Kidney capillary endothelial cell (primary cell): ENCODE measurements at regions not wholly inside any gene's neighbourhood (a gene's known extent, or its start where the extent isn't known, plus 50 kb on each side); places are given as distances from the start of the nearest gene placed in this dataset.
A peak's percentile ranks its signal among the peaks of the same experiment; 100 is the strongest.

Experiments
- DNase-seq: peaks from one replicate; pipeline ENCODE4 v3.0.0-alpha.2; 2018; ENCODE audit warnings: low spot score

- no peak for DNase-seq
These were observed 515.2 kb upstream of the SULF2 start for GRCh38 chr20:48300529-48300928.

GRCh38 chr20:48298851-48299484, 513.7 kb upstream of the SULF2 start:
- peak; percentile 82 for DNase-seq

GRCh38 chr20:48298433-48298832, 513.2 kb upstream of the SULF2 start:
- DNase-seq, result no peak

GRCh38 chr20:48295966-48296421, 510.7 kb upstream of the SULF2 start:
- peak; percentile 41 for DNase-seq

GRCh38 chr20:48295445-48295903, 510.2 kb upstream of the SULF2 start:
- DNase-seq, result peak; percentile 97

GRCh38 chr20:48294942-48295341, 509.7 kb upstream of the SULF2 start:
- no peak for DNase-seq

GRCh38 chr20:48294196-48294595, 508.9 kb upstream of the SULF2 start:
- peak; percentile 63 for DNase-seq

GRCh38 chr20:48293671-48294070, 508.4 kb upstream of the SULF2 start:
- no peak for DNase-seq

- no peak for DNase-seq
These were observed 507.5 kb upstream of the SULF2 start for GRCh38 chr20:48292806-48293205.

GRCh38 chr20:48291896-48292295, 506.6 kb upstream of the SULF2 start:
- DNase-seq, result no peak

- DNase-seq, result no peak
These were observed 503.7 kb upstream of the SULF2 start for GRCh38 chr20:48288930-48289507.

- no peak for DNase-seq
These were observed 502.4 kb upstream of the SULF2 start for GRCh38 chr20:48287552-48288170.

- DNase-seq, result no peak
These were observed 501.8 kb upstream of the SULF2 start for GRCh38 chr20:48287021-48287494.

- no peak for DNase-seq
These were observed 501.3 kb upstream of the SULF2 start for GRCh38 chr20:48286601-48287000.

- no peak for DNase-seq
These were observed 500.4 kb upstream of the SULF2 start for GRCh38 chr20:48285656-48286055.

GRCh38 chr20:48284837-48285236, 499.6 kb upstream of the SULF2 start:
- DNase-seq, result no peak

GRCh38 chr20:48284315-48284714, 499.0 kb upstream of the SULF2 start:
- no peak for DNase-seq

- DNase-seq, result peak; percentile 91
These were observed 498.3 kb upstream of the SULF2 start for GRCh38 chr20:48283470-48284110.

- DNase-seq, result no peak
These were observed 497.4 kb upstream of the SULF2 start for GRCh38 chr20:48282591-48283228.

- no peak for DNase-seq
These were observed 496.2 kb upstream of the SULF2 start for GRCh38 chr20:48281501-48281900.

- peak; percentile 88 for DNase-seq
These were observed 493.7 kb upstream of the SULF2 start for GRCh38 chr20:48278961-48279481.

- DNase-seq, result no peak
These were observed 492.0 kb upstream of the SULF2 start for GRCh38 chr20:48277266-48277665.
